GM23338 (cell line): ENCODE measurements at regions not wholly inside any gene's neighbourhood (a gene's known extent, or its start where the extent isn't known, plus 50 kb on each side); places are given as distances from the start of the nearest gene placed in this dataset.

Source experiments
- ATAC-seq: fragments of 200-7000 bp; cut with Tn5 transposase; 3 replicates; pipeline ENCODE4 v1.9.1; 2020
- DNase-seq: peaks from one replicate; pipeline ENCODE4 v3.0.0-alpha.2; 2015; ENCODE audit warnings: low spot score
- H2AFZ ChIP-seq: fragments of 200-600 bp; sonication (generic); 2 replicates; pipeline ENCODE4 v1.8.0; 2016; ENCODE audit warnings: antibody characterized with exemption, mild to moderate bottlenecking, moderate library complexity
- H3F3A ChIP-seq: fragments of 200-600 bp; sonication (generic); replicated peaks from 2 replicates; pipeline ENCODE4 v1.8.0; 2017; ENCODE audit warnings: antibody characterized with exemption, mixed run types, low read depth
- H3K27ac ChIP-seq: fragments of 200-600 bp; sonication (generic); 2 replicates; pipeline ENCODE4 v1.6.1; 2016; ENCODE audit warnings: low read depth
- H3K27me3 ChIP-seq: fragments of 200-600 bp; sonication (generic); 2 replicates; pipeline ENCODE4 v1.8.0; 2016; ENCODE audit warnings: mild to moderate bottlenecking, mixed run types, moderate library complexity; ENCODE audit not compliant: insufficient read depth
- H3K36me3 ChIP-seq: fragments of 200-600 bp; sonication (generic); 2 replicates; pipeline ENCODE4 v1.8.0; 2016; ENCODE audit warnings: mild to moderate bottlenecking; ENCODE audit not compliant: insufficient read depth
- H3K4me1 ChIP-seq: fragments of 200-600 bp; sonication (generic); 2 replicates; pipeline ENCODE4 v1.8.0; 2016; ENCODE audit warnings: mild to moderate bottlenecking, moderate library complexity; ENCODE audit not compliant: insufficient read depth
- H3K4me2 ChIP-seq: fragments of 200-600 bp; sonication (generic); 2 replicates; pipeline ENCODE4 v1.7.1; 2017; ENCODE audit warnings: mixed run types
- H3K4me3 ChIP-seq: fragments of 200-600 bp; sonication (generic); 2 replicates; pipeline ENCODE4 v1.6.1; 2016; ENCODE audit warnings: mixed run types
- H3K79me2 ChIP-seq: fragments of 200-600 bp; sonication (generic); replicated peaks from 2 replicates; pipeline ENCODE4 v1.8.0; 2017; ENCODE audit warnings: mild to moderate bottlenecking; ENCODE audit not compliant: insufficient read depth
- H3K9me2 ChIP-seq: fragments of 200-600 bp; sonication (generic); 2 replicates; pipeline ENCODE4 v1.8.0; 2017; ENCODE audit not compliant: insufficient read depth
- H4K20me1 ChIP-seq: fragments of 200-600 bp; sonication (generic); replicated peaks from 2 replicates; pipeline ENCODE4 v1.8.0; 2017; ENCODE audit warnings: mild to moderate bottlenecking; ENCODE audit not compliant: insufficient read depth
- H3K27ac Mint-ChIP-seq: 2 replicates; pipeline ENCODE4 v1.8.0; 2020; ENCODE audit warnings: inconsistent platforms, mild to moderate bottlenecking, moderate library complexity, mixed read lengths
- H3K27me3 Mint-ChIP-seq: 3 replicates; pipeline ENCODE4 v1.8.0; 2022; ENCODE audit warnings: low read depth, mild to moderate bottlenecking, moderate library complexity, mixed read lengths, inconsistent platforms; ENCODE audit not compliant: insufficient read depth, poor library complexity
- H3K36me3 Mint-ChIP-seq: 3 replicates; pipeline ENCODE4 v1.8.0; 2021; ENCODE audit warnings: low read depth, mild to moderate bottlenecking, inconsistent platforms, moderate library complexity, mixed read lengths
- H3K4me1 Mint-ChIP-seq: 3 replicates; pipeline ENCODE4 v1.8.0; 2020; ENCODE audit warnings: mild to moderate bottlenecking, inconsistent platforms, mixed read lengths
- H3K4me3 Mint-ChIP-seq: 3 replicates; pipeline ENCODE4 v1.8.0; 2021; ENCODE audit warnings: moderate library complexity, mild to moderate bottlenecking, inconsistent platforms, mixed read lengths
- H3K9me3 Mint-ChIP-seq: 3 replicates; pipeline ENCODE4 v1.8.0; 2020; ENCODE audit warnings: moderate library complexity, mild to moderate bottlenecking, inconsistent platforms, mixed read lengths
- CREB1 ChIP-seq: fragments of 250-450 bp; sonication (Bioruptor Pico); IDR thresholded peaks from 2 replicates; pipeline ENCODE4 v1.5.0; 2020; ENCODE audit warnings: low read depth, mild to moderate bottlenecking, moderate library complexity
- CTCF ChIP-seq, 2 experiments: fragments of 200-600 bp in 1 of 2; sonication (generic) in 1 of 2; conservative IDR thresholded peaks; 2 replicates each; pipeline versions ENCODE4 v1.5.1 to v1.6.1; 2016 to 2017; ENCODE audit warnings: antibody characterized with exemption in 2 of 2, low read depth in 2 of 2, mild to moderate bottlenecking in 2 of 2, moderate library complexity in 1 of 2
- ETS1 ChIP-seq: IDR thresholded peaks from 2 replicates; pipeline ENCODE4 v1.6.1; 2016; ENCODE audit warnings: antibody characterized with exemption
- EZH2 ChIP-seq: fragments of 200-600 bp; sonication (generic); IDR thresholded peaks from one replicate; pipeline ENCODE4 v1.8.0; 2017; ENCODE audit warnings: antibody characterized with exemption, mild to moderate bottlenecking, low read depth; ENCODE audit not compliant: unreplicated experiment
- EZH2phosphoT487 ChIP-seq: fragments of 200-600 bp; sonication (generic); IDR thresholded peaks from one replicate; pipeline ENCODE4 v1.8.1; 2018; ENCODE audit warnings: antibody characterized with exemption; ENCODE audit not compliant: unreplicated experiment
- JUNB ChIP-seq: IDR thresholded peaks from one replicate; pipeline ENCODE4 v1.6.1; 2016; ENCODE audit warnings: antibody characterized with exemption; ENCODE audit not compliant: unreplicated experiment
- NANOG ChIP-seq: IDR thresholded peaks from 2 replicates; pipeline ENCODE4 v1.6.1; 2016; ENCODE audit warnings: antibody characterized with exemption, borderline replicate concordance
- POLR2AphosphoS5 ChIP-seq: IDR thresholded peaks from 2 replicates; pipeline ENCODE4 v1.6.1; 2016; ENCODE audit warnings: antibody characterized with exemption, low read depth
- STAT1 ChIP-seq: IDR thresholded peaks from one replicate; pipeline ENCODE4 v1.6.1; 2016; ENCODE audit warnings: antibody characterized with exemption; ENCODE audit not compliant: unreplicated experiment
- ZNF114 ChIP-seq: fragments of 250-450 bp; sonication (Bioruptor Pico); IDR thresholded peaks from 2 replicates; pipeline ENCODE4 v1.5.0; 2020; ENCODE audit warnings: mild to moderate bottlenecking, moderate library complexity
- ZNF331 ChIP-seq: fragments of 250-450 bp; sonication (Bioruptor Pico); IDR thresholded peaks from 2 replicates; pipeline ENCODE4 v1.5.0; 2020; ENCODE audit warnings: low read depth, mild to moderate bottlenecking, moderate library complexity
- ZNF462 ChIP-seq: fragments of 250-450 bp; sonication (Bioruptor Pico); IDR thresholded peaks from 2 replicates; pipeline ENCODE4 v1.5.0; 2020; ENCODE audit warnings: mild to moderate bottlenecking, moderate library complexity
- TF ChIP-seq, protein P1 (sequence below): IDR thresholded peaks from one replicate; pipeline ENCODE4 v1.6.1; 2018; ENCODE audit warnings: antibody characterized with exemption; ENCODE audit not compliant: unreplicated experiment

- H3K36me3 Mint-ChIP-seq, result no peaks in the 10 kb centered on the region
- no peak overlapping the region for H3K4me3 Mint-ChIP-seq
- Histone ChIP-seq H3K4me2 (no peak overlapping the region), H3K79me2 (no peaks in the 10 kb centered on the region), H3F3A (no peaks in the 10 kb centered on the region), H3K4me1 (no peaks in the 10 kb centered on the region), H3K27ac (no peak overlapping the region), H3K27me3 (no peaks in the 10 kb centered on the region), H3K36me3 (no peaks in the 10 kb centered on the region), H3K4me3 (no peak overlapping the region), H3K9me2 (peaks cover 10% of the 10 kb centered on the region), H4K20me1 (no peaks in the 10 kb centered on the region), H2AFZ (no peak overlapping the region)
- no peaks in the 10 kb centered on the region for H3K9me3 Mint-ChIP-seq
- DNase-seq, result no peak
- no peaks in the 10 kb centered on the region; the same call in 2 of the 3 replicates for H3K4me1 Mint-ChIP-seq
- no peak for TF ChIP-seq EZH2
- TF ChIP-seq ZNF114 (CRISPR knock-in tag), result no peak
- no peak for TF ChIP-seq ETS1
- TF ChIP-seq ZNF462, result no peak
- no peak for TF ChIP-seq JUNB
- TF ChIP-seq, protein P1, sequence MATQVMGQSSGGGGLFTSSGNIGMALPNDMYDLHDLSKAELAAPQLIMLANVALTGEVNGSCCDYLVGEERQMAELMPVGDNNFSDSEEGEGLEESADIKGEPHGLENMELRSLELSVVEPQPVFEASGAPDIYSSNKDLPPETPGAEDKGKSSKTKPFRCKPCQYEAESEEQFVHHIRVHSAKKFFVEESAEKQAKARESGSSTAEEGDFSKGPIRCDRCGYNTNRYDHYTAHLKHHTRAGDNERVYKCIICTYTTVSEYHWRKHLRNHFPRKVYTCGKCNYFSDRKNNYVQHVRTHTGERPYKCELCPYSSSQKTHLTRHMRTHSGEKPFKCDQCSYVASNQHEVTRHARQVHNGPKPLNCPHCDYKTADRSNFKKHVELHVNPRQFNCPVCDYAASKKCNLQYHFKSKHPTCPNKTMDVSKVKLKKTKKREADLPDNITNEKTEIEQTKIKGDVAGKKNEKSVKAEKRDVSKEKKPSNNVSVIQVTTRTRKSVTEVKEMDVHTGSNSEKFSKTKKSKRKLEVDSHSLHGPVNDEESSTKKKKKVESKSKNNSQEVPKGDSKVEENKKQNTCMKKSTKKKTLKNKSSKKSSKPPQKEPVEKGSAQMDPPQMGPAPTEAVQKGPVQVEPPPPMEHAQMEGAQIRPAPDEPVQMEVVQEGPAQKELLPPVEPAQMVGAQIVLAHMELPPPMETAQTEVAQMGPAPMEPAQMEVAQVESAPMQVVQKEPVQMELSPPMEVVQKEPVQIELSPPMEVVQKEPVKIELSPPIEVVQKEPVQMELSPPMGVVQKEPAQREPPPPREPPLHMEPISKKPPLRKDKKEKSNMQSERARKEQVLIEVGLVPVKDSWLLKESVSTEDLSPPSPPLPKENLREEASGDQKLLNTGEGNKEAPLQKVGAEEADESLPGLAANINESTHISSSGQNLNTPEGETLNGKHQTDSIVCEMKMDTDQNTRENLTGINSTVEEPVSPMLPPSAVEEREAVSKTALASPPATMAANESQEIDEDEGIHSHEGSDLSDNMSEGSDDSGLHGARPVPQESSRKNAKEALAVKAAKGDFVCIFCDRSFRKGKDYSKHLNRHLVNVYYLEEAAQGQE, result no peak
- no peak for TF ChIP-seq NANOG
- no peak for TF ChIP-seq ZNF331 (CRISPR knock-in tag)
- no peak for TF ChIP-seq CTCF (conservative IDR thresholded peaks at IDR 0.05; ENCODE audit: low read depth in 2 of 2)
- TF ChIP-seq EZH2phosphoT487, result no peak
- no peak for TF ChIP-seq STAT1
- TF ChIP-seq CREB1 (CRISPR knock-in tag), result no peak
- TF ChIP-seq POLR2AphosphoS5, result no peak
- no peak for ATAC-seq
- peaks cover 8% of the 10 kb centered on the region for H3K27me3 Mint-ChIP-seq
- no peak overlapping the region; the same call in 1 of the 2 replicates for H3K27ac Mint-ChIP-seq
Measured at GRCh38 chr10:3975016-3975415, 190.0 kb upstream of the KLF6 start.
